Stimulated activated CD8-positive, alpha-beta memory T cell treated with anti-CD3 and anti-CD28 coated beads, Interleukin-2, amount 100 ng/mL, for 1 hour (primary cell): ENCODE measurements at regions not wholly inside any gene's neighbourhood (a gene's known extent, or its start where the extent isn't known, plus 50 kb on each side); places are given as distances from the start of the nearest gene placed in this dataset.

Source experiments
- DNase-seq, 2 donors: peaks; one replicate each; pipeline ENCODE4 v3.0.0-alpha.2; 2020; ENCODE audit warnings: low read depth in 2 of 2

GRCh38 chr13:81800433-81800832, 1459.5 kb upstream of the SPRY2 start:
- no peak for DNase-seq

DNA sequence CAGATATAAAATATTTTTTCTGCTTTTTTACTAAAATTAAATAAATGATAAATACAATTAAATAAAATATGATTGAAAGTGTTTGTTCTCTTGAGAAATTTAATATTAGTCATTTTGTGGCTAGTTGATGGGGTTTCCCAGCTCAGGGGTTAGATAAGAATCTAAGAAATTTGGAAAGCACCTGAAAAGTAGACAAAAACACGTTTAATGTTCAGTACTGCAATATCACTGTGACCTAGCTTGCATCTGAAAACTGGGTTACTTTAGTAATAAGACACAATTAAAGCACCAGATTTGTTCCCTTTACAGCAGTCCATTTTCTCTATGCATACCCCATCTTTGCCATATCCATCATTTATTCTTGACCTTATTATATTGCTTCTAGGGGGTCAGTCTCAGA, 1454.8 kb upstream of the SPRY2 start:
- DNase-seq, result no peak

- DNase-seq, result no peak
Measured at GRCh38 chr13:81791641-81792040, 1450.7 kb upstream of the SPRY2 start.

DNA sequence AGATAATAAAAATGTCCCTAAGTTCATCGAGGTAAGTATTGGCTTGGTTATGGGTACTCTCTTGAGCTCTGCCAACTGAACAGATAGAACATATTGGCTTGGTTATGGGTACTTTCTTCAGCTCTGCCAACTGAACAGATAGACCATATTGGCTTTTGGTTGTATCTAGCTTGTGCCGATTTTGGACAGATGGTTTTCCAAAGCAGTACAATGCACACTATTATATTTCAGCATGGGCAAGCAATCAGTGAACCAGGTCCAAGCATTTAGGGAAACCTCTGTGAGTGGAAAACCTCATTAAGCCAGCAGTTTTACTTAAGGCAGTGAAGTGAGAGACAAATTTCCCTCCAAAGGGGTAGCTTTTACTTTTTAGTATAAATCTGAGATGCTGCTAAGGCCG, 1440.5 kb upstream of the SPRY2 start:
- DNase-seq, result no peak

DNA sequence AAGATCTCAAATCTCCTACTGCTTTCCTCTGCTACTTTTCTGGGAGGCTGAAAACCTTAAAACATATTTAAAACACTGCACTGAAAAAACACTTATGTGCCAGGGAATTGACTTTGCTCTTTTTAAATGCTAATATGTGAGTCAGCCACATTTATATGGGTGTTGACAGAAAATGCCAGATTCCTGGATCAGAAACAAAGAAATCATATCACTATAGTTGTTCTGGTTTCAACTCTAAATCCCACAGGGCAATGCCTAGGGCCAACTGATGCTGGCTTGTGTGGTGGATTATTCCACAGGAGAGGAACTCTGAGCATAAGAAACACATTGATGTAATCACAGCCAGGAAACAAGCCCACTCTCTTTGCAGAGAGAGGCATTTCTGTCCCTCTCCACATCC, 1439.0 kb upstream of the SPRY2 start:
- DNase-seq, result no peak

DNA sequence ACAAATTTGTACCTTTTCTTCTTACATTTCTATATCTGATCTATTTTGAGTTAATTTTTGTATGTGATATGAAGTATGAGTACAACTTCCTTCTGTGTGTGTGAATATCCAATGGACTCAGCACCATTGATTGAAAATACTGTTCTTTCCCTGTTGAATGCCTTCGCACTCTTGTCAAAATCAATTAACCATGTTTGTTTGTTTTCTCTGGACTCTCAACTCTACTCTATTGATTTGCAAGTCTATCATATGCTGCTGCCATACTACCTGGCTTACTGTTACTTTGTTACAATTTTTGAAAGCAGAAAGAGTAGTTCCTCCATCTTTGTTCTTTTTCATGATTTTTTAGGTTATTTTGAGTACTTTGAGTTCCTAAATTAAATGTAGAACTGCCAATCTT, 1437.4 kb upstream of the SPRY2 start:
- DNase-seq, result no peak

DNA sequence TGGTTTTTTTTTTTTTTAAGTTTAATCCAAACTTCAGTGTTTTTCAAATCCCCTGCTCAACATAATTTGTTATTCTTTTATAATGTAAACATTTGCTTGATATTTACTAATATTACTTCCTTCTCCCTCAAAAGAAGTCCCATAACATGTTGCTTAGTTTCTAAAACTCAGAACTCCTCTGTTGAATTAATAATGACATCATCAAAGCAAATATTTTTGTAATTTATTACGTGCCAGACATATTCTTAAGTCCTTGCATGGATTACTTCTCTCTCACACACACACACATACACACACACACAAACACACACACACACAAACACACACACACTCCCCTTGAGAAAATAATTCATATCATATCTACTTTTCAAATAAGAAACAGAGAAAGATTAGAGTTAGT, 1432.3 kb upstream of the SPRY2 start:
- DNase-seq, result no peak

DNA sequence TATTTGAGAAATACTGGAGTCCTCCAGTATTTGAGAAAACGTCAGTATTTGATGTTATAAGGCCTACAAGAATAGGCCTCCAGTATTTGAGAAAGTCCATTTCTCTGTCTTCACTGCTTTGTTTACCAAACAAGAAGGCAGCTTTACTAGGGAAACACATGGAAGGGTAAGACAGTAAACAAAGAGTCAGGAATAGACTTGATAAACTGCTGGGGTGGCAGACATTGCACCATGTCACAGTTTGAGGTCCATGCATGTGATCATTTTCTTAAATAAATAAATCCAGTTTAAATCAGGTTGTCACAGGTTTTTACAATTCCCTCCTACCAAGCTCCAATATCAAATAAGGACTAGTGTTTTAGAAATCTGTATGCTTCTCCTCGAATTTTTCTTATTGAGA, 1431.0 kb upstream of the SPRY2 start:
- no peak for DNase-seq

GRCh38 chr13:81770868-81771505, 1430.1 kb upstream of the SPRY2 start:
- no peak for DNase-seq

DNA sequence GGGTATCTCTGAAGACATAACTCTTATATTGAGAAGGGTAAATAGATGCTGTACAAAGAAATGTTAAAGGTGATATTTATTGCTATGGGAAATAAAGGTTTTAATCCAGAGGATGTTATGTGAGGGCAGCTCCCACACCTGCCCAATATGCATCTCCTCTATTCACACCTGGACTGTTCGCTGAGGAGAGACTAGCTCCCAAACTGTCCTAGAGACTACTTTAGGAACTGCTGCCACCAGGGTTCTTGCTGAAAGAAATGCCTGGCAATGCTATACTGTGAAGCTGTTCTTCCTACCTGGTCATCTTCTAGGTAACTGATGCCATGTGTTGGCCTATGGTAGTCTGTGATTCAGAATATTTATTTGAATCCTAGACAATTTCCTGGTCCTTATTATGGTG, 1421.5 kb upstream of the SPRY2 start:
- DNase-seq, result no peak

DNA sequence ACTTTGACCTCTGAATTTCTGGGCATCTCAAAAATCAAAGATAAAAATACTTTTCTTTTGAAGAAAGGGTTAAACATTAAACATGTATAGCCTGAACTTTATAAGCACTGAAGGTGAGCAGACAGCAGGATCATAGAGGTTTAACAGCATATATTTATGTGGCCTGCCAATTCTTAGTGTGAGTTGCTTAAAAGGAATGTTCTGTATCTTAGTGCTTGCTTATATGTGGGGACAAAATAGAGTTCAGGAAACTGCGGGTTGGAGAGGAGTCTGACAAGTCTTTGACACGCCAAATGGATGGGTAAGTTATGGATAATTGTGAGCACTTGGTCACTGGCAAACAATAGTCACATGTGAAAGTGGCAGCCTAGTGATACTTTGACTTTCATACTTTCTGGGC, 1419.4 kb upstream of the SPRY2 start:
- no peak for DNase-seq

GRCh38 chr13:81757348-81757970, 1416.5 kb upstream of the SPRY2 start:
- no peak for DNase-seq

- no peak for DNase-seq
Measured at GRCh38 chr13:81745391-81745790, 1404.5 kb upstream of the SPRY2 start.

DNA sequence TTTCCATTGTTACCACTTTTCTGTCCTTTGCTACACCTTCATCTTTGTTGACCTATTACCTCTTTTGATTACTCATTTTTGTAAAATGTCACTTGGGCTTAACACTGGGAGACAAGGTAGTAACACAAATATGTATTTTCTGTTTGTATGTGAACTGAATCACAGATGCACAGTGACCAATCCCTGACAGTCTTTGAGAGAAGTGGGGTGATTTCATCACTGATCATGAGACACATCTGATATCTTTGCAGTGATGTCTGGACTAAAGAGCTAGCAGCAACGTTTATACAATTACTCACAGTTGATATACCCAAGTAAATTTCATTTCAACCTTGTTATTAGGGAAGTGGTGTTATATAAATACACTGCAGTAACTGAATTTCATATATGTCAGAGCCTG, 1397.4 kb upstream of the SPRY2 start:
- no peak for DNase-seq

GRCh38 chr13:81726037-81726726, 1385.3 kb upstream of the SPRY2 start:
- DNase-seq, result no peak

DNA sequence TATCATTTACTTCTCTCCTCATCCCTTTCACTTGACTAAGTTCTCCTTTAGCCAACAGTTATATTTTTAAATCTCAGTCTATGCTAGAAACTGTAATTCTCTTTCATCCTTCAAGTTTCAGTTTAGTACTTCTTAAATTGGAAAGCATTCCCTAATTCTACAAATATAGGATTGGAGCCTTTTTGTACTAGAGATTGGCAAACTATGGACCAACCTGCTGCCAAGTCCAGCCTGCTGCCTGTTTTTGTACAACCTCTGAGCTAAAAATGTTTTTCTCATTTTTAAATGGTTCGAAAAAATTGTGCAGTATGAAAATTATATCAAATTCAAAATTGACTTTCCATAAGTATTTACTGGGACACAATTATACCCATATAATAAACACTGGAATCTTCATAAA, 1381.5 kb upstream of the SPRY2 start:
- DNase-seq, result no peak

DNA sequence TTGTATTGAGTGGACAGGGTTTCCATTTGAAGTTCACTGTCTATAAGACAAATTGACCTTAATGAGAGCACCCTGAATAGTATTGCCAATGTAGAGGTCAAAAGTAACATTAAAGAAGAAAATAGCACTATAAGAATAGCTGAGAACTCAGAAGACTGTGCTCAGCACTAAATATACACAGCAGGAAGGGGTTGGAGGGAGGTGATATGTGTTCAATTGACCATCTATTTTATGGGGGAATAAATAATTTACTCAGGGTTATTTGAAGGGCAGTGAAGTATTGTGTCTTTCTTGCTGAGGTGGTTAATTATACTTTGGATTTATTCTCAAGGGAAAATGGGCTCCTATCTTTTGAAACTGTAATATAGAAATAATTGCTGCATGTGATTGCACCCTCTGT, 1380.5 kb upstream of the SPRY2 start:
- DNase-seq, result no peak

GRCh38 chr13:81714513-81714912, 1373.6 kb upstream of the SPRY2 start:
- DNase-seq, result no peak

DNA sequence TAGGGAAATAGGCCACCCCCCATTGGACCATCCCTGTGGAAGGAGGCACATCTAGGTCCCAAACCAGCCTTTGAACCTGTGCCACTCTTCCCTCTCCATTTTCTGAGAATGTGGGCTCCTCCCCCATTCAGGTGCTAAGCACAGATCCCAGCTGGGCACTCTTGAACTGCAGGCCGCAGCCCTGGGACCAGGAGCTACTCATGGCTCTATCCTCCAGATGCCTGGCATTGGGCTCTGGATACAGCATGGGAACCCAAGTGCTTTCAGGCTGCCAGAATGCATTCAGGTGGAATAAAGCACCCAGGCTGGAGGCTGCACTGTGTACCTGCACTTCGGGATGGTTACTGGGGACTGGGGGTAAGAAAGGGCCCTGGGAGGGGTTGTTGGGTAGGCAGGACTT, 1372.3 kb upstream of the SPRY2 start:
- no peak for DNase-seq

DNA sequence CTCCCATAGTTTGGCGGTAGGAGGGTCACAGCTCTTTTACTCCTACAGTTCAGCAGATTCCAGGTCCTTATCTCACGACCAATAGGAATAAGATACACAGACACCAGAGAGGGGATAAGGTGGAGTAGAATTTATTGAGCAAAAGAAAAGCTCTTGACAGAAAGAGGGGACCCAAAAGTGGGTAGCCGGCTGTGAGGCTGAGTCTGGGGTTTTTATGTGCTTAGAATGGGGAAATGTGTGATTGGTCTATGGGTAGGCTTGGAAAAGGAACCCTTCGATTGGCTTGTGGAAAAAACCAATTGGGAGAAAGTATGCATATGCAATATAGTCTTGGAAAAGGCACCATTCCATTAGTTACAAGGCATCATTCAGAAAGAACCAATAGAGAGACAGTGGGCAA, 1356.9 kb upstream of the SPRY2 start:
- no peak for DNase-seq

- DNase-seq, result no peak
Measured at GRCh38 chr13:81686877-81687276, 1346.0 kb upstream of the SPRY2 start.

DNA sequence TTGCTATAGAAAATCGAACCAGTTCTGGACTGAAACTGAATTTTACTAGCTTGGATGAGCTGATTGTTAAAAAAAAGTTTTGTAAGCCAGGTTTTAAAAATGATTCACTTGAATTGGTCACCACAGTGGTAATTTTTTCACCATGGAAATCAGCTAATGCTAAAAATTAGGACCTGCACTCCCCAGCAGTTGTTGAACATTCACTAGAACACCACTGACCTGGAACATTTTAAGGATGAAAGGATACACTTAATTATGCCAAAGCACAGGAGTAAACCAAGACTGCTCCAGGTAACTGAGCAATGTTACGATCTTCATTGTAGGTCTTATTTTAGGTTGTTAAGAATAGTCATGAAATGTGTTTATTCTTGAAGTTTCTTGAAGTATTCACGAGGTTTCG, 1342.6 kb upstream of the SPRY2 start:
- no peak for DNase-seq

- DNase-seq, result no peak
Measured at GRCh38 chr13:81682081-81682630, 1341.2 kb upstream of the SPRY2 start.
